ENCODE measurements at regions not wholly inside any gene's neighbourhood (a gene's known extent, or its start where the extent isn't known, plus 50 kb on each side); places are given as distances from the start of the nearest gene placed in this dataset.
"Not testable (repeated sequence)": the region's sequence is repeated elsewhere in the genome, so short reads cannot be mapped to it uniquely, and the experiment has no call there.

GRCh38 chr5:30498972-30499371, 694.5 kb upstream of the CDH6 start:
- DNase-seq (ENCODE audit: low read depth): no peak

- not testable (repeated sequence) for DNase-seq (ENCODE audit: low read depth)
Measured at GRCh38 chr5:30498509-30498908, 695.0 kb upstream of the CDH6 start.

- not testable (repeated sequence) for DNase-seq (ENCODE audit: low read depth)
Measured at GRCh38 chr5:30494113-30494512, 699.4 kb upstream of the CDH6 start.

- no peak for DNase-seq (ENCODE audit: low read depth)
Measured at GRCh38 chr5:30479104-30479503, 714.4 kb upstream of the CDH6 start.

- no peak for DNase-seq (ENCODE audit: low read depth)
Measured at GRCh38 chr5:30475429-30475828, 718.1 kb upstream of the CDH6 start.

- DNase-seq (ENCODE audit: low read depth): no peak
Measured at GRCh38 chr5:30469691-30470090, 723.8 kb upstream of the CDH6 start.

GRCh38 chr5:30458681-30459080, 734.8 kb upstream of the CDH6 start:
- DNase-seq (ENCODE audit: low read depth): no peak

- not testable (repeated sequence) for DNase-seq (ENCODE audit: low read depth)
Measured at GRCh38 chr5:30455484-30455883, 738.0 kb upstream of the CDH6 start.

- no peak for DNase-seq (ENCODE audit: low read depth)
Measured at GRCh38 chr5:30453168-30453567, 740.3 kb upstream of the CDH6 start.

GRCh38 chr5:30450153-30450552, 743.3 kb upstream of the CDH6 start:
- DNase-seq (ENCODE audit: low read depth): no peak

GRCh38 chr5:30447431-30447830, 746.1 kb upstream of the CDH6 start:
- DNase-seq (ENCODE audit: low read depth): no peak

- DNase-seq (ENCODE audit: low read depth): no peak
Measured at GRCh38 chr5:30446456-30446855, 747.0 kb upstream of the CDH6 start.

GRCh38 chr5:30438785-30439184, 754.7 kb upstream of the CDH6 start:
- no peak for DNase-seq (ENCODE audit: low read depth)

GRCh38 chr5:30436691-30437090, 756.8 kb upstream of the CDH6 start:
- no peak for DNase-seq (ENCODE audit: low read depth)

GRCh38 chr5:30428866-30429407, 764.5 kb upstream of the CDH6 start:
- DNase-seq (ENCODE audit: low read depth): not testable (repeated sequence)

- no peak for DNase-seq (ENCODE audit: low read depth)
Measured at GRCh38 chr5:30414078-30414477, 779.4 kb upstream of the CDH6 start.

- DNase-seq (ENCODE audit: low read depth): no peak
Measured at GRCh38 chr5:30413540-30413939, 779.9 kb upstream of the CDH6 start.

- DNase-seq (ENCODE audit: low read depth): no peak
Measured at GRCh38 chr5:30405821-30406220, 787.7 kb upstream of the CDH6 start.

GRCh38 chr5:30401479-30402058, 791.9 kb upstream of the CDH6 start:
- peak; percentile 0 for DNase-seq (ENCODE audit: low read depth)

GRCh38 chr5:30398423-30398822, 795.1 kb upstream of the CDH6 start:
- no peak for DNase-seq (ENCODE audit: low read depth)

GRCh38 chr5:30392897-30393296, 800.6 kb upstream of the CDH6 start:
- DNase-seq (ENCODE audit: low read depth): no peak

GRCh38 chr5:30390095-30390494, 803.4 kb upstream of the CDH6 start:
- DNase-seq (ENCODE audit: low read depth): no peak

- DNase-seq (ENCODE audit: low read depth): no peak
Measured at GRCh38 chr5:30387974-30388632, 805.4 kb upstream of the CDH6 start.

GRCh38 chr5:30385754-30386153, 807.7 kb upstream of the CDH6 start:
- DNase-seq (ENCODE audit: low read depth): no peak
